Transverse colon (tissue), 3 donors: ENCODE measurements at regions not wholly inside any gene's neighbourhood (a gene's known extent, or its start where the extent isn't known, plus 50 kb on each side); places are given as distances from the start of the nearest gene placed in this dataset.

Experiments
- CTCF ChIP-seq, 5 experiments: fragments of 200-600 bp in 3 of 5; fragments of 450-650 bp in 2 of 5; sonication (generic) in 3 of 5; IDR thresholded peaks; 1 replicate in 2 of 5; 2 replicates in 3 of 5; pipeline ENCODE4 v1.5.1; 2016 to 2017; ENCODE audit warnings: antibody characterized with exemption in 5 of 5, inconsistent platforms in 3 of 5, mild to moderate bottlenecking in 2 of 5, moderate library complexity in 1 of 5
- EP300 ChIP-seq: sonication (generic); formaldehyde crosslinking; IDR thresholded peaks from one replicate; pipeline ENCODE4 v1.6.1; 2017; ENCODE audit warnings: antibody characterized with exemption, low read depth
- POLR2A ChIP-seq: fragments of 450-650 bp; IDR thresholded peaks from one replicate; pipeline ENCODE4 v1.6.1; 2016; ENCODE audit warnings: antibody characterized with exemption, mild to moderate bottlenecking, moderate library complexity

GRCh38 chr4:28209371-28209924, 1348.8 kb downstream of the STIM2 start:
- no peak for TF ChIP-seq POLR2A
- TF ChIP-seq CTCF (IDR thresholded peaks at IDR 0.05): no peak
- TF ChIP-seq EP300: no peak
